ENCODE measurements at regions not wholly inside any gene's neighbourhood (a gene's known extent, or its start where the extent isn't known, plus 50 kb on each side); places are given as distances from the start of the nearest gene placed in this dataset.

GRCh38 chr7:27344471-27344870 is 101.9 kb downstream of the EVX1 start:
- peaks cover 34% of the 10 kb centered on the region for H3K27me3 ChIP-seq (ENCODE audit: control insufficient read depth, low read length)
- H3K4me3 ChIP-seq (ENCODE audit: low read length) = no peak overlapping the region
- no peaks in the 10 kb centered on the region for H4K20me1 ChIP-seq (ENCODE audit: control insufficient read depth, insufficient read depth, low read depth, low read length)
- no peaks in the 10 kb centered on the region for H3K79me2 ChIP-seq (ENCODE audit: control insufficient read depth, low read length)
- no peaks in the 10 kb centered on the region for H3K9me3 ChIP-seq (ENCODE audit: control insufficient read depth, insufficient read depth, low read length)
- H3K9me2 ChIP-seq (replicated peaks; ENCODE audit: control insufficient read depth, low read length) = no peaks in the 10 kb centered on the region
- H3K36me3 ChIP-seq (ENCODE audit: control insufficient read depth, low read length) = no peaks in the 10 kb centered on the region
- no peaks in the 10 kb centered on the region for H3K4me1 ChIP-seq (ENCODE audit: control insufficient read depth, low read length)
- no peak for TF ChIP-seq EZH2phosphoT487 (IDR thresholded peaks at IDR 0.05; ENCODE audit: borderline replicate concordance, low read length)
- TF ChIP-seq CTCF (IDR thresholded peaks at IDR 0.05; ENCODE audit: low read depth, low read length, poor library complexity, severe bottlenecking) = no peak
- H3K27ac ChIP-seq (ENCODE audit: low read depth, low read length) = no peak overlapping the region
- H3K4me2 ChIP-seq (ENCODE audit: low read length) = no peak overlapping the region
- H3F3A ChIP-seq (ENCODE audit: control insufficient read depth, insufficient read depth) = no peaks in the 10 kb centered on the region

GRCh38 chr7:27345164-27345887 is 102.7 kb downstream of the EVX1 start:
- H3K79me2 ChIP-seq (ENCODE audit: control insufficient read depth, low read length) = no peaks in the 10 kb centered on the region
- no peaks in the 10 kb centered on the region for H3K4me1 ChIP-seq (ENCODE audit: control insufficient read depth, low read length)
- H3K4me3 ChIP-seq (ENCODE audit: low read length) = no peak overlapping the region
- no peaks in the 10 kb centered on the region for H3F3A ChIP-seq (ENCODE audit: control insufficient read depth, insufficient read depth)
- TF ChIP-seq EZH2phosphoT487 (IDR thresholded peaks at IDR 0.05; ENCODE audit: borderline replicate concordance, low read length) = no peak
- TF ChIP-seq CTCF (IDR thresholded peaks at IDR 0.05; ENCODE audit: low read depth, low read length, poor library complexity, severe bottlenecking) = no peak
- H3K9me2 ChIP-seq (replicated peaks; ENCODE audit: control insufficient read depth, low read length) = no peaks in the 10 kb centered on the region
- no peaks in the 10 kb centered on the region for H3K9me3 ChIP-seq (ENCODE audit: control insufficient read depth, insufficient read depth, low read length)
- peaks cover 35% of the 10 kb centered on the region for H3K27me3 ChIP-seq (ENCODE audit: control insufficient read depth, low read length)
- no peaks in the 10 kb centered on the region for H3K36me3 ChIP-seq (ENCODE audit: control insufficient read depth, low read length)
- no peak overlapping the region for H3K27ac ChIP-seq (ENCODE audit: low read depth, low read length)
- no peak overlapping the region for H3K4me2 ChIP-seq (ENCODE audit: low read length)
- H4K20me1 ChIP-seq (ENCODE audit: control insufficient read depth, insufficient read depth, low read depth, low read length) = no peaks in the 10 kb centered on the region

- no peak overlapping the region for H3K4me2 ChIP-seq (ENCODE audit: low read length)
- H3K4me3 ChIP-seq (ENCODE audit: low read length) = no peak overlapping the region
- no peak for TF ChIP-seq CTCF (IDR thresholded peaks at IDR 0.05; ENCODE audit: low read depth, low read length, poor library complexity, severe bottlenecking)
- TF ChIP-seq EZH2phosphoT487 (IDR thresholded peaks at IDR 0.05; ENCODE audit: borderline replicate concordance, low read length) = no peak
- H3K36me3 ChIP-seq (ENCODE audit: control insufficient read depth, low read length) = no peaks in the 10 kb centered on the region
- H3K27me3 ChIP-seq (ENCODE audit: control insufficient read depth, low read length) = peaks cover 40% of the 10 kb centered on the region
- no peak overlapping the region for H3K27ac ChIP-seq (ENCODE audit: low read depth, low read length)
- H3K9me3 ChIP-seq (ENCODE audit: control insufficient read depth, insufficient read depth, low read length) = no peaks in the 10 kb centered on the region
- H3K79me2 ChIP-seq (ENCODE audit: control insufficient read depth, low read length) = no peaks in the 10 kb centered on the region
- H3F3A ChIP-seq (ENCODE audit: control insufficient read depth, insufficient read depth) = no peaks in the 10 kb centered on the region
- H4K20me1 ChIP-seq (ENCODE audit: control insufficient read depth, insufficient read depth, low read depth, low read length) = no peaks in the 10 kb centered on the region
- H3K9me2 ChIP-seq (replicated peaks; ENCODE audit: control insufficient read depth, low read length) = no peaks in the 10 kb centered on the region
- H3K4me1 ChIP-seq (ENCODE audit: control insufficient read depth, low read length) = no peaks in the 10 kb centered on the region
These were observed 103.4 kb downstream of the EVX1 start for GRCh38 chr7:27345997-27346396.
